SK-N-SH treated with all-trans-retinoic acid at 6 μM for 48 hours (cell line): ENCODE measurements at regions not wholly inside any gene's neighbourhood (a gene's known extent, or its start where the extent isn't known, plus 50 kb on each side); places are given as distances from the start of the nearest gene placed in this dataset.

Experiments
- BACH2 ChIP-seq: fragments of 250-450 bp; sonication (Bioruptor Pico); IDR thresholded peaks from 2 replicates; pipeline ENCODE4 v1.9.0; 2021; ENCODE audit warnings: mild to moderate bottlenecking, borderline replicate concordance
- ISL1 ChIP-seq: fragments of 250-450 bp; sonication (Bioruptor Pico); IDR thresholded peaks from 2 replicates; pipeline ENCODE4 v2.1.2; 2022; ENCODE audit warnings: mild to moderate bottlenecking, moderate library complexity
- OSR1 ChIP-seq: fragments of 250-450 bp; sonication (Bioruptor Pico); IDR thresholded peaks from 2 replicates; pipeline ENCODE4 v1.8.0; 2022; ENCODE audit warnings: moderate library complexity, mild to moderate bottlenecking, inconsistent platforms
- PATZ1 ChIP-seq: fragments of 250-450 bp; sonication (Bioruptor Pico); IDR thresholded peaks from 2 replicates; pipeline ENCODE4 v1.8.0; 2020; ENCODE audit warnings: mild to moderate bottlenecking, moderate library complexity, borderline replicate concordance
- RARB ChIP-seq: fragments of 250-450 bp; sonication (Bioruptor Pico); IDR thresholded peaks from 2 replicates; pipeline ENCODE4 v1.8.0; 2021; ENCODE audit warnings: mild to moderate bottlenecking, moderate library complexity
- TSHZ2 ChIP-seq: fragments of 250-450 bp; sonication (Bioruptor Pico); IDR thresholded peaks from 2 replicates; pipeline ENCODE4 v1.5.0; 2020; ENCODE audit warnings: mild to moderate bottlenecking, moderate library complexity

GRCh38 chr1:170240409-170240808, 94.7 kb downstream of the NTMT2 start:
- no peak for TF ChIP-seq RARB (CRISPR knock-in tag)
- no peak for TF ChIP-seq PATZ1 (CRISPR knock-in tag)
- no peak for TF ChIP-seq ISL1
- no peak for TF ChIP-seq BACH2 (CRISPR knock-in tag)
- no peak for TF ChIP-seq TSHZ2
- TF ChIP-seq OSR1 (CRISPR knock-in tag): no peak
